Activated CD8-positive, alpha-beta memory T cell treated with anti-CD3 and anti-CD28 coated beads, Interleukin-2, amount 50 U/mL, for 48 hours (primary cell): ENCODE measurements at regions not wholly inside any gene's neighbourhood (a gene's known extent, or its start where the extent isn't known, plus 50 kb on each side); places are given as distances from the start of the nearest gene placed in this dataset.
"Not testable (repeated sequence)": the region's sequence is repeated elsewhere in the genome, so short reads cannot be mapped to it uniquely, and the experiment has no call there.

ENCODE experiments used
- DNase-seq: peaks from one replicate; pipeline ENCODE4 v3.0.0-alpha.2; 2020

- DNase-seq = not testable (repeated sequence)
These were observed 258.7 kb downstream of the ABCC12 start for GRCh38 chr16:47897105-47897504.

- DNase-seq = no peak
These were observed 260.6 kb downstream of the ABCC12 start for GRCh38 chr16:47895146-47895545.

GRCh38 chr16:47892999-47893398 lies 262.8 kb downstream of the ABCC12 start:
- no peak for DNase-seq

GRCh38 chr16:47888734-47889133 lies 267.1 kb downstream of the ABCC12 start:
- DNase-seq = no peak

GRCh38 chr16:47888142-47888541 lies 267.7 kb downstream of the ABCC12 start:
- no peak for DNase-seq

- no peak for DNase-seq
These were observed 268.3 kb downstream of the ABCC12 start for GRCh38 chr16:47887496-47887895.

- DNase-seq = no peak
These were observed 269.0 kb downstream of the ABCC12 start for GRCh38 chr16:47886631-47887415.

- DNase-seq = no peak
These were observed 269.7 kb downstream of the ABCC12 start for GRCh38 chr16:47886139-47886538.

GRCh38 chr16:47885489-47885888 lies 270.3 kb downstream of the ABCC12 start:
- DNase-seq = no peak

- no peak for DNase-seq
These were observed 271.6 kb downstream of the ABCC12 start for GRCh38 chr16:47884116-47884725.

- DNase-seq = no peak
These were observed 274.2 kb downstream of the ABCC12 start for GRCh38 chr16:47881574-47881973.

- DNase-seq = no peak
These were observed 275.1 kb downstream of the ABCC12 start for GRCh38 chr16:47880653-47881052.

GRCh38 chr16:47877166-47877565 lies 278.6 kb downstream of the ABCC12 start:
- DNase-seq = no peak

- DNase-seq = no peak
These were observed 279.3 kb downstream of the ABCC12 start for GRCh38 chr16:47876511-47876910.

GRCh38 chr16:47873434-47873833 lies 282.4 kb downstream of the ABCC12 start:
- no peak for DNase-seq

- no peak for DNase-seq
These were observed 283.6 kb downstream of the ABCC12 start for GRCh38 chr16:47872225-47872624.

- DNase-seq = no peak
These were observed 289.4 kb downstream of the ABCC12 start for GRCh38 chr16:47866423-47866822.

GRCh38 chr16:47865337-47865855 lies 290.4 kb downstream of the ABCC12 start:
- no peak for DNase-seq

GRCh38 chr16:47864262-47864661 lies 291.5 kb downstream of the ABCC12 start:
- not testable (repeated sequence) for DNase-seq

GRCh38 chr16:47861999-47862398 lies 293.8 kb downstream of the ABCC12 start:
- DNase-seq = no peak

- DNase-seq = no peak
These were observed 297.3 kb downstream of the ABCC12 start for GRCh38 chr16:47858333-47858982.

- no peak for DNase-seq
These were observed 300.4 kb downstream of the ABCC12 start for GRCh38 chr16:47855431-47855830.

GRCh38 chr16:47854737-47855136 lies 301.1 kb downstream of the ABCC12 start:
- no peak for DNase-seq

- no peak for DNase-seq
These were observed 302.8 kb downstream of the ABCC12 start for GRCh38 chr16:47852991-47853390.
